MCF 10A (cell line): ENCODE measurements at regions not wholly inside any gene's neighbourhood (a gene's known extent, or its start where the extent isn't known, plus 50 kb on each side); places are given as distances from the start of the nearest gene placed in this dataset.
"Not testable (repeated sequence)": the region's sequence is repeated elsewhere in the genome, so short reads cannot be mapped to it uniquely, and the experiment has no call there.

Experiments
- BruUV-seq: library from RNA; stranded (reverse); fragments of 400-500 nt; replicated peaks from 2 replicates; lab custom pipeline; 2021; lab: Mats Ljungman, UMichigan
- CTCF ChIA-PET: fragments of 300-600 bp; sonication (Branson Sonifier 250); formaldehyde crosslinking; extraction: SDS; loops from one replicate; lab custom pipeline; 2021; ENCODE audit warnings: antibody characterized with exemption, inconsistent platforms; lab: Yijun Ruan, JAX
- POLR2A ChIA-PET: fragments of 300-600, 350-650 bp; sonication (Branson Sonifier 250); formaldehyde crosslinking; extraction: SDS; loops from one replicate; lab custom pipeline; 2020; ENCODE audit warnings: antibody characterized with exemption, inconsistent platforms; lab: Yijun Ruan, JAX
- DNase-seq: peaks from one replicate; pipeline ENCODE4 v3.0.0-alpha.2; 2018; ENCODE audit not compliant: unreplicated experiment
- H3K27ac Mint-ChIP-seq: one replicate; pipeline ENCODE4 v1.8.0; 2022; ENCODE audit warnings: mild to moderate bottlenecking, low read depth, mixed read lengths; ENCODE audit not compliant: unreplicated experiment
- H3K27me3 Mint-ChIP-seq: one replicate; pipeline ENCODE4 v1.8.0; 2022; ENCODE audit warnings: mixed read lengths; ENCODE audit not compliant: insufficient read depth, unreplicated experiment
- H3K36me3 Mint-ChIP-seq: one replicate; pipeline ENCODE4 v1.8.0; 2022; ENCODE audit warnings: mild to moderate bottlenecking, moderate library complexity, mixed read lengths; ENCODE audit not compliant: insufficient read depth, unreplicated experiment
- H3K4me1 Mint-ChIP-seq: one replicate; pipeline ENCODE4 v1.8.0; 2022; ENCODE audit warnings: mixed read lengths; ENCODE audit not compliant: insufficient read depth, unreplicated experiment
- H3K4me3 Mint-ChIP-seq: one replicate; pipeline ENCODE4 v1.8.0; 2022; ENCODE audit warnings: mild to moderate bottlenecking, moderate library complexity, mixed read lengths; ENCODE audit not compliant: unreplicated experiment
- H3K9me3 Mint-ChIP-seq: one replicate; pipeline ENCODE4 v1.8.0; 2022; ENCODE audit warnings: mixed read lengths; ENCODE audit not compliant: unreplicated experiment
- CTCF ChIP-seq: fragments of 200-600 bp; IDR thresholded peaks from one replicate; pipeline ENCODE4 v1.8.0; 2022; ENCODE audit warnings: antibody characterized with exemption, mild to moderate bottlenecking; ENCODE audit not compliant: unreplicated experiment
- intact Hi-C: fragments of 100-400 bp; cut with micrococcal nuclease; formaldehyde crosslinking; loops from 2 replicates; pipeline ENCODE4 v1.14.1; 2022

DNA sequence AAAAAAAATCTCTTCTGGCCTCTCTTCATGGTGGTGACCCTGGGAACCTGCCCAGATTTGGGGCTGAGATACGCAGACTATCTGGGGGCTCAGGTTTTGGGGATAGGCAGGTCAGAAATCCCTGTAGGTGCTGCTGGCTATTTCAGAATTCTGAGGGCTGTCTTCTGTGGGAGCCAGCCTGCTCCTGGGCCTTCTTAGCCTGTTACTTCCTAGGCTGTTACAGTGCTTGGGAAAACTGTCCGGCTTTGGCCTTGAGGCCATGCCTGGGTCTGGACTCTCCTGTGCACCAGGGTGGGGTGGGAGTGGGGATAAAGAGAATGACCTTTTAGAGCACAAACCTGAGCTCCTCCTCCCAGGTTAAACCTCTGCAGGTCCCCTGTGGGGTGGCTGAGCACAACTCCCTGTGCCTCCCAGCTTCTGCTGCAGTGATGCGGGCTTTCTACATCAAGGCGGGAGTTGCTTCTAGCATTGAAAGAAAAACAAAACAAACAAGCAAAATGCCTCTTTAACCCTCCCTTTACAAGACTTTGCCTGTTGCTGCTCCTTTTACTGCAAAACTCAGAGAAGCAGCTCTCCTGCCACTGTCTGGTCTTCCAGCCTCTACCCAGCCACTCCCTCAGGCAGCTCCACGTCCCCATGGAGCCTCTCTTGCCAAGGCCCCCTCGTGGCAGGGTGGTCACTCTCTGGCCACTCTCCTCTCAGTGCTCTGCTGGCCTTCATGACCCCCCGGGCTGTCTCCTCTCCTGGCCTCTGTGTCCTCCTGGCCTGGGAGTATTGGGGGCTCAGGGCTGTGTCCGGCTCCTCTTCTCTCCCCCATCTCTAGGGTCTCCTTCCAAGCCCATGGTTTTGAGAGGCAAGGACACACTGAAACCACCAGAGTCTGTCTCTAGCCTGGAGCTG, 293.0 kb upstream of the HS6ST1 start:
- intact Hi-C loops = no loop called here
- no peak for TF ChIP-seq CTCF
- H3K36me3 Mint-ChIP-seq = no peaks in the 10 kb centered on the region
- H3K4me3 Mint-ChIP-seq = no peak overlapping the region
- CTCF ChIA-PET = interaction anchor here (0.8 kb wide), 1 partner anchor 1332 kb away, joined by 3 read pairs; no protein-coding TSS in a partner anchor
- H3K27me3 Mint-ChIP-seq = no peaks in the 10 kb centered on the region
- POLR2A ChIA-PET = no interaction called here
- no peak overlapping the region for H3K27ac Mint-ChIP-seq
- H3K9me3 Mint-ChIP-seq = no peaks in the 10 kb centered on the region
- H3K4me1 Mint-ChIP-seq = peaks cover 6% of the 10 kb centered on the region
- DNase-seq = no peak
- BruUV-seq = no TSS peak

GRCh38 chr2:128612628-128613027, 294.0 kb upstream of the HS6ST1 start:
- no TSS peak for BruUV-seq
- DNase-seq = no peak
- no peak overlapping the region for H3K4me3 Mint-ChIP-seq
- no peaks in the 10 kb centered on the region for H3K9me3 Mint-ChIP-seq
- POLR2A ChIA-PET = no interaction called here
- no peak for TF ChIP-seq CTCF
- H3K4me1 Mint-ChIP-seq = peaks cover 6% of the 10 kb centered on the region
- CTCF ChIA-PET = no interaction called here
- no peak overlapping the region for H3K27ac Mint-ChIP-seq
- no peaks in the 10 kb centered on the region for H3K36me3 Mint-ChIP-seq
- no peaks in the 10 kb centered on the region for H3K27me3 Mint-ChIP-seq
- intact Hi-C loops = no loop called here

DNA sequence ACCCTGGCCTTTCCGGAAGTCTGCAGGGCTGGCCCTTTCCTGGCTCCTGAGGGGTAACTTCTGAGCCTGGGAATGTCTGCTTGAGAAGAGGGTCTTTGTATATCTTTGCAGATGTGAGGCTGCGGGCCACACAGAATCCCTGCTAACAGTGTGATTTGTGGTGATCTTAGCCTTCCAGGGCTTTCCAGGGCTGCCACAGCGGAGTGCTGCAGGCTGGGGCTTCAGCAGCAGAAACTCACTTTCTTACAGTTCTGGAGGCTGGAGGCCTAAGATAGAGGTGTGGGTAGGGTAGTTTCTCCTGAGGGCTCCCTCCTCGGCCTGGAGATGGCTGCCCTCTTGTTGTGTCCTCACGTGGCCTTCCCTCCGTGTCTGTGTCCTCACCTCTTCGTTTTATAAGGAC, 294.7 kb upstream of the HS6ST1 start:
- H3K27me3 Mint-ChIP-seq = no peaks in the 10 kb centered on the region
- H3K4me3 Mint-ChIP-seq = no peak overlapping the region
- no TSS peak for BruUV-seq
- intact Hi-C loops = no loop called here
- no peak overlapping the region for H3K27ac Mint-ChIP-seq
- H3K4me1 Mint-ChIP-seq = peaks cover 5% of the 10 kb centered on the region
- no peak for DNase-seq
- no peak for TF ChIP-seq CTCF
- ChIA-PET CTCF (no interaction called here), POLR2A (no interaction called here)
- H3K9me3 Mint-ChIP-seq = no peaks in the 10 kb centered on the region
- H3K36me3 Mint-ChIP-seq = no peaks in the 10 kb centered on the region

DNA sequence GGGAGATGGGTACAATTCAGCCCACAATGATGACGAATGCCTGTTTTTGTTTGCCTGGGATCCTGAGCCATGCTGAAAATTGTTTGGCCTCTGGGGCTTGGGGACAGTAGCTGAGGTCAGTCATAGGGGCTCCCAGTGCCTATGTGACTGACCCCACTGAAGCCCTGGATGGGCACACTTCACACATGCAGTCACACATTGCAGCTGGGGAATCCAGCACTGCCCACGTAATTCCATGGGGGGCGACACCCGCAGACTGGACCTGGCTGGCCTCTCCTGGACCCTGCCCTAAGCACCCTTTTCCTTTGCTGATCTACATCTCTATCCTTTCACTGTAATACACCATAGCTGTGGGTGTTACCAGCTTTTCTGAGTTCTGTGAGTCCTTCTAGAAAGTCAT, 295.2 kb upstream of the HS6ST1 start:
- H3K36me3 Mint-ChIP-seq = no peaks in the 10 kb centered on the region
- no peaks in the 10 kb centered on the region for H3K9me3 Mint-ChIP-seq
- ChIA-PET POLR2A (no interaction called here), CTCF (no interaction called here)
- H3K27ac Mint-ChIP-seq = no peak overlapping the region
- no peaks in the 10 kb centered on the region for H3K4me1 Mint-ChIP-seq
- no TSS peak for BruUV-seq
- intact Hi-C loops = no loop called here
- H3K27me3 Mint-ChIP-seq = no peaks in the 10 kb centered on the region
- no peak overlapping the region for H3K4me3 Mint-ChIP-seq
- no peak for DNase-seq
- TF ChIP-seq CTCF = no peak

GRCh38 chr2:128614907-128615306, 296.2 kb upstream of the HS6ST1 start:
- H3K4me1 Mint-ChIP-seq, H3K36me3 Mint-ChIP-seq, CTCF ChIA-PET, BruUV-seq, POLR2A ChIA-PET, intact Hi-C loops, DNase-seq, H3K27me3 Mint-ChIP-seq, H3K27ac Mint-ChIP-seq, H3K4me3 Mint-ChIP-seq, H3K9me3 Mint-ChIP-seq: not testable (repeated sequence)
